Adrenal gland (tissue), 9 donors: ENCODE measurements at regions not wholly inside any gene's neighbourhood (a gene's known extent, or its start where the extent isn't known, plus 50 kb on each side); places are given as distances from the start of the nearest gene placed in this dataset.

ENCODE experiments used
- DNase-seq, 7 donors: peaks; one replicate each; pipeline ENCODE4 v3.0.0-alpha.2; 2019 to 2020
- H3K27ac ChIP-seq, 5 donors: fragments of 200-600 bp; sonication (generic) in 4 of 5; 1 replicate in 3 of 5; 2 replicates in 2 of 5; pipeline versions ENCODE4 v1.5.1 to v1.8.0; 2016 to 2020; ENCODE audit warnings: mild to moderate bottlenecking in 1 of 5
- H3K27me3 ChIP-seq: fragments of 200-600 bp; 2 replicates; pipeline ENCODE4 v1.8.0; 2021
- H3K36me3 ChIP-seq, 2 donors: fragments of 200-600 bp; replicated peaks in 1 of 2; 1 replicate in 1 of 2; 2 replicates in 1 of 2; pipeline versions ENCODE4 v1.5.1 to v1.8.0; 2018 to 2022
- H3K4me1 ChIP-seq, 2 donors: fragments of 200-600 bp; replicated peaks in 1 of 2; 1 replicate in 1 of 2; 2 replicates in 1 of 2; pipeline versions ENCODE4 v1.5.1 to v1.8.0; 2018 to 2021
- H3K4me3 ChIP-seq, 4 donors: fragments of 200-600 bp; sonication (generic) in 3 of 4; one replicate each; pipeline ENCODE4 v1.5.1; 2016 to 2018
- H3K9me3 ChIP-seq, 3 donors: fragments of 200-600 bp; sonication (generic) in 1 of 3; replicated peaks in 1 of 3; 1 replicate in 2 of 3; 2 replicates in 1 of 3; pipeline versions ENCODE4 v1.5.1 to v1.8.0; 2016 to 2021
- POLR2A ChIP-seq, 2 donors: fragments of 450-650 bp; IDR thresholded peaks; one replicate each; pipeline ENCODE4 v1.6.1; 2017; ENCODE audit warnings: antibody characterized with exemption in 2 of 2, mild to moderate bottlenecking in 2 of 2, moderate library complexity in 1 of 2
- WGBS, 4 donors: extraction: QIAGEN DNeasy Blood & Tissue Kit in 2 of 4; methylation state at CpG; one replicate each; pipeline versions ENCODE4 v1.1.5 to v1.1.7; 2013 to 2017; 5-methylcytosine and 5-hydroxymethylcytosine counted together
- intact Hi-C, 2 donors: fragments of 100-400 bp; cut with DNase I; formaldehyde crosslinking; loops; one replicate each; pipeline versions ENCODE4 v1.14.1 to v1.15.0; 2022 to 2023
- TF ChIP-seq, protein P1 (sequence below), 6 experiments: fragments of 450-650 bp in 4 of 6; fragments of 200-600 bp in 2 of 6; sonication (generic) in 1 of 6; IDR thresholded peaks; 1 replicate in 5 of 6; 2 replicates in 1 of 6; pipeline versions ENCODE4 v1.5.1 to v1.8.0; 2016 to 2021; ENCODE audit warnings: antibody characterized with exemption in 6 of 6, mild to moderate bottlenecking in 2 of 6, moderate library complexity in 1 of 6
- donor health status: healthy with polysubstance abuse.
- donor health status: Bipolar disorder and iron deficiency.
- donor health status: DM: yes; HTN: yes; CAD: no.
- donor health status: DM: no; HTN: no; CAD: no.
- donor health status: DM: no; HTN: no; CAD: no.

DNA sequence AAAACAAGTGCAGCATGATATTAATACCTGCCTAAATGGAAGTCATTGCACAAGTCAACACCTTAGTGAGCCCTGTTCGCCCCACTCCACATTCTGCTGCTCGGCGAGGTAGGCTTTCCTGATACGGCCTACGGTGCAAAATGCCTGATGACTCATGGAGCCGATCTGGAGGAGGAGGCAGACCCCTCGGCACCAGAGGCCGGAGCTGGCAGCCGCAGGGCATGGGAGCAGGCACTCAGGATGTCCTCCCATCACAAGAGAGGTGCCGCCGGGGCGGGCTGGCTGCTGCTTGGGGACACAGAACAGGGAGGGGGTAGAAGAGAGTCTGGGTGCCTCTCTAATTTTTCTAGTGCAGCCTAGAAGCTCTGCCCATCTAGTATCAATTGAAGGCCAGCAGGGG lies 418.5 kb upstream of the MGMT start:
- no peak overlapping the region for H3K4me3 ChIP-seq
- DNase-seq: no peak
- 72 to 77% (median 74%) methylated on average over 4 to 12 of the region's 12 CpGs for WGBS, 4 donors
- intact Hi-C loops: no loop called here
- no peaks in the 10 kb centered on the region for H3K4me1 ChIP-seq
- no peaks in the 10 kb centered on the region for H3K9me3 ChIP-seq
- TF ChIP-seq, protein P1, sequence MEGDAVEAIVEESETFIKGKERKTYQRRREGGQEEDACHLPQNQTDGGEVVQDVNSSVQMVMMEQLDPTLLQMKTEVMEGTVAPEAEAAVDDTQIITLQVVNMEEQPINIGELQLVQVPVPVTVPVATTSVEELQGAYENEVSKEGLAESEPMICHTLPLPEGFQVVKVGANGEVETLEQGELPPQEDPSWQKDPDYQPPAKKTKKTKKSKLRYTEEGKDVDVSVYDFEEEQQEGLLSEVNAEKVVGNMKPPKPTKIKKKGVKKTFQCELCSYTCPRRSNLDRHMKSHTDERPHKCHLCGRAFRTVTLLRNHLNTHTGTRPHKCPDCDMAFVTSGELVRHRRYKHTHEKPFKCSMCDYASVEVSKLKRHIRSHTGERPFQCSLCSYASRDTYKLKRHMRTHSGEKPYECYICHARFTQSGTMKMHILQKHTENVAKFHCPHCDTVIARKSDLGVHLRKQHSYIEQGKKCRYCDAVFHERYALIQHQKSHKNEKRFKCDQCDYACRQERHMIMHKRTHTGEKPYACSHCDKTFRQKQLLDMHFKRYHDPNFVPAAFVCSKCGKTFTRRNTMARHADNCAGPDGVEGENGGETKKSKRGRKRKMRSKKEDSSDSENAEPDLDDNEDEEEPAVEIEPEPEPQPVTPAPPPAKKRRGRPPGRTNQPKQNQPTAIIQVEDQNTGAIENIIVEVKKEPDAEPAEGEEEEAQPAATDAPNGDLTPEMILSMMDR (IDR thresholded peaks at IDR 0.05): no peak
- TF ChIP-seq POLR2A (IDR thresholded peaks at IDR 0.05): no peak
- peaks cover 6% of the 10 kb centered on the region for H3K27me3 ChIP-seq
- no peaks in the 10 kb centered on the region for H3K36me3 ChIP-seq
- no peak overlapping the region for H3K27ac ChIP-seq

GRCh38 chr10:129049501-129049900 lies 417.5 kb upstream of the MGMT start:
- intact Hi-C loops: no loop called here
- H3K27ac ChIP-seq: no peak overlapping the region
- no peaks in the 10 kb centered on the region for H3K4me1 ChIP-seq
- TF ChIP-seq, protein P1 (IDR thresholded peaks at IDR 0.05): no peak
- no peak for TF ChIP-seq POLR2A (IDR thresholded peaks at IDR 0.05)
- DNase-seq: no peak
- WGBS, 4 donors: 64 to 82% (median 74%) methylated on average over 7 of the region's 7 CpGs
- no peaks in the 10 kb centered on the region for H3K9me3 ChIP-seq
- H3K4me3 ChIP-seq: no peak overlapping the region
- H3K27me3 ChIP-seq: no peaks in the 10 kb centered on the region
- H3K36me3 ChIP-seq: no peaks in the 10 kb centered on the region

DNA sequence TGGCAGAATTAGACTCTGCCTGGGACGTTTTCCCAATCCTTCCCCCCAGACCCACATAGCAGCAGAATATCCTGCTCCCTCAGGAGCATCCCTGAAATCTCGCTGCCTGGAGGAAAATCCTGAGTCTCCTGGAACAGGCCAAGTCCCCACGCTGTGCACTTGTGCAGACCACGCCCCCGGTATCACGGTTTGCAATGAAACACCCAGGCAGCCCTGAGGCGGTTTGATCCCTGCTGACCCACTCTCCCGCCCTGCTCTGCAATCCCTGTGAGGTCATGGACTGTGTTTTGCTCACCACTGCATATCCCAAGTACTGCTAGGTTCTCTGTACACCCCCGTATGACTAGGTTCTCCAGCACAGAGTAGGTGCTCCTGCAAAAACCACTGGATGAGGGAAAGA lies 411.8 kb upstream of the MGMT start:
- Histone ChIP-seq H3K27me3 (no peaks in the 10 kb centered on the region), H3K4me1 (no peaks in the 10 kb centered on the region), H3K36me3 (no peaks in the 10 kb centered on the region), H3K9me3 (no peaks in the 10 kb centered on the region), H3K27ac (no peak overlapping the region), H3K4me3 (no peak overlapping the region)
- WGBS, 4 donors: 77 to 86% (median 81%) methylated on average over 9 of the region's 9 CpGs
- no peak for TF ChIP-seq POLR2A (IDR thresholded peaks at IDR 0.05)
- TF ChIP-seq, protein P1 (IDR thresholded peaks at IDR 0.05): no peak
- DNase-seq: no peak
- intact Hi-C loops: no loop called here

GRCh38 chr10:129055986-129056385 lies 411.1 kb upstream of the MGMT start:
- Histone ChIP-seq H3K9me3 (no peaks in the 10 kb centered on the region), H3K4me3 (no peak overlapping the region), H3K27me3 (no peaks in the 10 kb centered on the region), H3K4me1 (no peaks in the 10 kb centered on the region), H3K27ac (no peak overlapping the region), H3K36me3 (no peaks in the 10 kb centered on the region)
- no peak for DNase-seq
- intact Hi-C loops: no loop called here
- no peak for TF ChIP-seq POLR2A (IDR thresholded peaks at IDR 0.05)
- WGBS, 4 donors: 66 to 82% (median 76%) methylated on average over 9 to 17 of the region's 17 CpGs
